K562 (cell line): ENCODE measurements at regions not wholly inside any gene's neighbourhood (a gene's known extent, or its start where the extent isn't known, plus 50 kb on each side); places are given as distances from the start of the nearest gene placed in this dataset.

Experiments
- CBX3 ChIP-seq, 2 experiments: IDR thresholded peaks; 1 replicate in 1 of 2; 2 replicates in 1 of 2; pipeline ENCODE4 v1.6.1; 2012; ENCODE audit warnings: inconsistent platforms in 2 of 2, low read length in 2 of 2, borderline replicate concordance in 1 of 2, control low read depth in 1 of 2
- HEY1 ChIP-seq: fragments of 250-450 bp; sonication (Bioruptor Pico); IDR thresholded peaks from 2 replicates; pipeline ENCODE4 v1.5.0; 2020; ENCODE audit warnings: mild to moderate bottlenecking, moderate library complexity, borderline replicate concordance
- HLTF ChIP-seq: fragments of 450-650 bp; IDR thresholded peaks from 2 replicates; pipeline ENCODE4 v1.6.1; 2016
- KAT7 ChIP-seq: sonication (generic); formaldehyde crosslinking; IDR thresholded peaks from 2 replicates; pipeline ENCODE4 v1.8.0; 2022; ENCODE audit warnings: missing genetic modification reagents, mild to moderate bottlenecking, borderline replicate concordance
- MYC ChIP-seq, 2 experiments: fragments of 250-450 bp in 1 of 2; sonication (Bioruptor Pico) in 1 of 2; IDR thresholded peaks; 2 replicates each; pipeline versions ENCODE4 v1.5.1 to v1.6.1; 2012 to 2021; ENCODE audit warnings: low read depth in 2 of 2, borderline replicate concordance in 1 of 2, improper control_type of control experiment in 1 of 2, low read length in 1 of 2, mild to moderate bottlenecking in 1 of 2, moderate library complexity in 1 of 2
- TAF9B ChIP-seq: fragments of 450-650 bp; IDR thresholded peaks from 2 replicates; pipeline ENCODE4 v1.6.1; 2018; ENCODE audit warnings: mild to moderate bottlenecking; ENCODE audit not compliant: partially characterized antibody
- ZNF436 ChIP-seq: fragments of 250-450, 450-650 bp; sonication (Bioruptor Pico); formaldehyde crosslinking; IDR thresholded peaks from 2 replicates; pipeline ENCODE4 v1.7.0; 2020; ENCODE audit warnings: mild to moderate bottlenecking
- ZNF583 ChIP-seq: fragments of 250-450 bp; sonication (Bioruptor Pico); IDR thresholded peaks from 2 replicates; pipeline ENCODE4 v1.4.0; 2020
- ZNF584 ChIP-seq: fragments of 200-800 bp; sonication (Bioruptor generic); IDR thresholded peaks from 2 replicates; pipeline ENCODE4 v1.6.1; 2016; ENCODE audit warnings: low read depth, mild to moderate bottlenecking, missing genetic modification characterization, missing compliant biosample characterization
- TF ChIP-seq, protein P1 (sequence below): fragments of 450-650 bp; IDR thresholded peaks from 2 replicates; pipeline ENCODE4 v1.6.1; 2016; ENCODE audit warnings: mild to moderate bottlenecking, moderate library complexity
- TF ChIP-seq, protein P2 (sequence below), 2 experiments: fragments of 450-650 bp in 1 of 2; sonication (generic) in 1 of 2; formaldehyde crosslinking in 1 of 2; IDR thresholded peaks in 1 of 2; conservative IDR thresholded peaks in 1 of 2; 2 replicates each; pipeline versions ENCODE4 v1.6.1 to v1.8.1; 2016 to 2023; ENCODE audit warnings: mild to moderate bottlenecking in 2 of 2, moderate library complexity in 2 of 2, inconsistent platforms in 1 of 2, missing genetic modification reagents in 1 of 2
- TF ChIP-seq, protein P3 (sequence below): IDR thresholded peaks from 2 replicates; pipeline ENCODE4 v1.6.1; 2016; ENCODE audit warnings: missing genetic modification characterization, missing compliant biosample characterization

DNA sequence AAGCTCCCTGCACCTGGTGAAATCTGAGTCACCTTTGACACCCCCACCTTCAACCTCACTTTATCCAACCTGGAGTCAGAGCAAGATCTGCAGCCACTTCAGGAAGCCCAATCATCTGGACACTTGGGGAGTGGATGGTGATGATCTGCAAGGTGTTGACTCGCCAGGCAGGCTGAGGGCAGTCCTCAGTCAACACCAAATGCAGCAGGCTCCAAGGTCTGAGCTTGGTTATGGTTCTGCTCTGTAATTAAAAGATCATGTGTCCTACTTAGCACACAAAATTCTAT, 446.9 kb downstream of the BRD1 start (continued):
- TF ChIP-seq, protein P1, sequence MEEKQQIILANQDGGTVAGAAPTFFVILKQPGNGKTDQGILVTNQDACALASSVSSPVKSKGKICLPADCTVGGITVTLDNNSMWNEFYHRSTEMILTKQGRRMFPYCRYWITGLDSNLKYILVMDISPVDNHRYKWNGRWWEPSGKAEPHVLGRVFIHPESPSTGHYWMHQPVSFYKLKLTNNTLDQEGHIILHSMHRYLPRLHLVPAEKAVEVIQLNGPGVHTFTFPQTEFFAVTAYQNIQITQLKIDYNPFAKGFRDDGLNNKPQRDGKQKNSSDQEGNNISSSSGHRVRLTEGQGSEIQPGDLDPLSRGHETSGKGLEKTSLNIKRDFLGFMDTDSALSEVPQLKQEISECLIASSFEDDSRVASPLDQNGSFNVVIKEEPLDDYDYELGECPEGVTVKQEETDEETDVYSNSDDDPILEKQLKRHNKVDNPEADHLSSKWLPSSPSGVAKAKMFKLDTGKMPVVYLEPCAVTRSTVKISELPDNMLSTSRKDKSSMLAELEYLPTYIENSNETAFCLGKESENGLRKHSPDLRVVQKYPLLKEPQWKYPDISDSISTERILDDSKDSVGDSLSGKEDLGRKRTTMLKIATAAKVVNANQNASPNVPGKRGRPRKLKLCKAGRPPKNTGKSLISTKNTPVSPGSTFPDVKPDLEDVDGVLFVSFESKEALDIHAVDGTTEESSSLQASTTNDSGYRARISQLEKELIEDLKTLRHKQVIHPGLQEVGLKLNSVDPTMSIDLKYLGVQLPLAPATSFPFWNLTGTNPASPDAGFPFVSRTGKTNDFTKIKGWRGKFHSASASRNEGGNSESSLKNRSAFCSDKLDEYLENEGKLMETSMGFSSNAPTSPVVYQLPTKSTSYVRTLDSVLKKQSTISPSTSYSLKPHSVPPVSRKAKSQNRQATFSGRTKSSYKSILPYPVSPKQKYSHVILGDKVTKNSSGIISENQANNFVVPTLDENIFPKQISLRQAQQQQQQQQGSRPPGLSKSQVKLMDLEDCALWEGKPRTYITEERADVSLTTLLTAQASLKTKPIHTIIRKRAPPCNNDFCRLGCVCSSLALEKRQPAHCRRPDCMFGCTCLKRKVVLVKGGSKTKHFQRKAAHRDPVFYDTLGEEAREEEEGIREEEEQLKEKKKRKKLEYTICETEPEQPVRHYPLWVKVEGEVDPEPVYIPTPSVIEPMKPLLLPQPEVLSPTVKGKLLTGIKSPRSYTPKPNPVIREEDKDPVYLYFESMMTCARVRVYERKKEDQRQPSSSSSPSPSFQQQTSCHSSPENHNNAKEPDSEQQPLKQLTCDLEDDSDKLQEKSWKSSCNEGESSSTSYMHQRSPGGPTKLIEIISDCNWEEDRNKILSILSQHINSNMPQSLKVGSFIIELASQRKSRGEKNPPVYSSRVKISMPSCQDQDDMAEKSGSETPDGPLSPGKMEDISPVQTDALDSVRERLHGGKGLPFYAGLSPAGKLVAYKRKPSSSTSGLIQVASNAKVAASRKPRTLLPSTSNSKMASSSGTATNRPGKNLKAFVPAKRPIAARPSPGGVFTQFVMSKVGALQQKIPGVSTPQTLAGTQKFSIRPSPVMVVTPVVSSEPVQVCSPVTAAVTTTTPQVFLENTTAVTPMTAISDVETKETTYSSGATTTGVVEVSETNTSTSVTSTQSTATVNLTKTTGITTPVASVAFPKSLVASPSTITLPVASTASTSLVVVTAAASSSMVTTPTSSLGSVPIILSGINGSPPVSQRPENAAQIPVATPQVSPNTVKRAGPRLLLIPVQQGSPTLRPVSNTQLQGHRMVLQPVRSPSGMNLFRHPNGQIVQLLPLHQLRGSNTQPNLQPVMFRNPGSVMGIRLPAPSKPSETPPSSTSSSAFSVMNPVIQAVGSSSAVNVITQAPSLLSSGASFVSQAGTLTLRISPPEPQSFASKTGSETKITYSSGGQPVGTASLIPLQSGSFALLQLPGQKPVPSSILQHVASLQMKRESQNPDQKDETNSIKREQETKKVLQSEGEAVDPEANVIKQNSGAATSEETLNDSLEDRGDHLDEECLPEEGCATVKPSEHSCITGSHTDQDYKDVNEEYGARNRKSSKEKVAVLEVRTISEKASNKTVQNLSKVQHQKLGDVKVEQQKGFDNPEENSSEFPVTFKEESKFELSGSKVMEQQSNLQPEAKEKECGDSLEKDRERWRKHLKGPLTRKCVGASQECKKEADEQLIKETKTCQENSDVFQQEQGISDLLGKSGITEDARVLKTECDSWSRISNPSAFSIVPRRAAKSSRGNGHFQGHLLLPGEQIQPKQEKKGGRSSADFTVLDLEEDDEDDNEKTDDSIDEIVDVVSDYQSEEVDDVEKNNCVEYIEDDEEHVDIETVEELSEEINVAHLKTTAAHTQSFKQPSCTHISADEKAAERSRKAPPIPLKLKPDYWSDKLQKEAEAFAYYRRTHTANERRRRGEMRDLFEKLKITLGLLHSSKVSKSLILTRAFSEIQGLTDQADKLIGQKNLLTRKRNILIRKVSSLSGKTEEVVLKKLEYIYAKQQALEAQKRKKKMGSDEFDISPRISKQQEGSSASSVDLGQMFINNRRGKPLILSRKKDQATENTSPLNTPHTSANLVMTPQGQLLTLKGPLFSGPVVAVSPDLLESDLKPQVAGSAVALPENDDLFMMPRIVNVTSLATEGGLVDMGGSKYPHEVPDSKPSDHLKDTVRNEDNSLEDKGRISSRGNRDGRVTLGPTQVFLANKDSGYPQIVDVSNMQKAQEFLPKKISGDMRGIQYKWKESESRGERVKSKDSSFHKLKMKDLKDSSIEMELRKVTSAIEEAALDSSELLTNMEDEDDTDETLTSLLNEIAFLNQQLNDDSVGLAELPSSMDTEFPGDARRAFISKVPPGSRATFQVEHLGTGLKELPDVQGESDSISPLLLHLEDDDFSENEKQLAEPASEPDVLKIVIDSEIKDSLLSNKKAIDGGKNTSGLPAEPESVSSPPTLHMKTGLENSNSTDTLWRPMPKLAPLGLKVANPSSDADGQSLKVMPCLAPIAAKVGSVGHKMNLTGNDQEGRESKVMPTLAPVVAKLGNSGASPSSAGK: no peak
- TF ChIP-seq, protein P2, sequence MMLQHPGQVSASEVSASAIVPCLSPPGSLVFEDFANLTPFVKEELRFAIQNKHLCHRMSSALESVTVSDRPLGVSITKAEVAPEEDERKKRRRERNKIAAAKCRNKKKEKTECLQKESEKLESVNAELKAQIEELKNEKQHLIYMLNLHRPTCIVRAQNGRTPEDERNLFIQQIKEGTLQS (IDR thresholded peaks at IDR 0.05): no peak
- TF ChIP-seq, protein P2 (CRISPR knock-in tag; conservative IDR thresholded peaks at IDR 0.05): no peak
- TF ChIP-seq TAF9B (no peak), ZNF436 (CRISPR knock-in tag) (no peak), KAT7 (no peak), HEY1 (no peak), MYC (IDR thresholded peaks at IDR 0.05; ENCODE audit: low read depth, low read length) (no peak), MYC (CRISPR knock-in tag; IDR thresholded peaks at IDR 0.05; ENCODE audit: borderline replicate concordance, low read depth) (no peak), CBX3 (IDR thresholded peaks at IDR 0.05; ENCODE audit: borderline replicate concordance in 1 of 2, low read length in 2 of 2) (no peak), ZNF584 (CRISPR knock-in tag) (no peak), HLTF (no peak), ZNF583 (CRISPR knock-in tag) (no peak)
- TF ChIP-seq, protein P3, sequence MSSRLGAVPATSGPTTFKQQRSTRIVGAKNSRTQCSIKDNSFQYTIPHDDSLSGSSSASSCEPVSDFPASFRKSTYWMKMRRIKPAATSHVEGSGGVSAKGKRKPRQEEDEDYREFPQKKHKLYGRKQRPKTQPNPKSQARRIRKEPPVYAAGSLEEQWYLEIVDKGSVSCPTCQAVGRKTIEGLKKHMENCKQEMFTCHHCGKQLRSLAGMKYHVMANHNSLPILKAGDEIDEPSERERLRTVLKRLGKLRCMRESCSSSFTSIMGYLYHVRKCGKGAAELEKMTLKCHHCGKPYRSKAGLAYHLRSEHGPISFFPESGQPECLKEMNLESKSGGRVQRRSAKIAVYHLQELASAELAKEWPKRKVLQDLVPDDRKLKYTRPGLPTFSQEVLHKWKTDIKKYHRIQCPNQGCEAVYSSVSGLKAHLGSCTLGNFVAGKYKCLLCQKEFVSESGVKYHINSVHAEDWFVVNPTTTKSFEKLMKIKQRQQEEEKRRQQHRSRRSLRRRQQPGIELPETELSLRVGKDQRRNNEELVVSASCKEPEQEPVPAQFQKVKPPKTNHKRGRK (tag): no peak
- TF ChIP-seq, all 486 proteins: peak for 0
